ENCODE measurements at regions not wholly inside any gene's neighbourhood (a gene's known extent, or its start where the extent isn't known, plus 50 kb on each side); places are given as distances from the start of the nearest gene placed in this dataset.

GRCh38 chr15:70149667-70150404 is 52.1 kb upstream of the TLE3 start:
- Histone ChIP-seq H3K27ac (ENCODE audit: poor library complexity, severe bottlenecking) (no peak overlapping the region), H3K27me3 (ENCODE audit: insufficient read depth, poor library complexity, severe bottlenecking) (no peaks in the 10 kb centered on the region), H3K4me3 (ENCODE audit: severe bottlenecking) (no peak overlapping the region), H3K9me3 (ENCODE audit: severe bottlenecking) (no peaks in the 10 kb centered on the region), H3K4me1 (ENCODE audit: insufficient read depth, poor library complexity, severe bottlenecking) (no peaks in the 10 kb centered on the region), H3K36me3 (ENCODE audit: low read depth) (no peaks in the 10 kb centered on the region)
- DNase-seq (ENCODE audit: low spot score) (no peak), ATAC-seq (ENCODE audit: low read depth) (peak; percentile 61)
- TF ChIP-seq CTCF (IDR thresholded peaks at IDR 0.05; ENCODE audit: poor library complexity, severe bottlenecking) = no peak

- DNase-seq (ENCODE audit: low spot score) = no peak
- H3K27ac ChIP-seq (ENCODE audit: poor library complexity, severe bottlenecking) = no peak overlapping the region
- H3K4me1 ChIP-seq (ENCODE audit: insufficient read depth, poor library complexity, severe bottlenecking) = no peaks in the 10 kb centered on the region
- TF ChIP-seq CTCF (IDR thresholded peaks at IDR 0.05; ENCODE audit: poor library complexity, severe bottlenecking) = no peak
- no peak for ATAC-seq (ENCODE audit: low read depth)
- H3K27me3 ChIP-seq (ENCODE audit: insufficient read depth, poor library complexity, severe bottlenecking) = no peaks in the 10 kb centered on the region
- no peaks in the 10 kb centered on the region for H3K9me3 ChIP-seq (ENCODE audit: severe bottlenecking)
- H3K36me3 ChIP-seq (ENCODE audit: low read depth) = no peaks in the 10 kb centered on the region
- H3K4me3 ChIP-seq (ENCODE audit: severe bottlenecking) = no peak overlapping the region
Observed at GRCh38 chr15:70147778-70148177, 50.1 kb upstream of the TLE3 start.
